GM18861 (cell line): ENCODE measurements at regions not wholly inside any gene's neighbourhood (a gene's known extent, or its start where the extent isn't known, plus 50 kb on each side); places are given as distances from the start of the nearest gene placed in this dataset.

Source experiments
- ATAC-seq: cut with Tn5 transposase; IDR thresholded peaks from one replicate; pipeline ENCODE4 v1.9.1; 2021; ENCODE audit not compliant: unreplicated experiment

DNA sequence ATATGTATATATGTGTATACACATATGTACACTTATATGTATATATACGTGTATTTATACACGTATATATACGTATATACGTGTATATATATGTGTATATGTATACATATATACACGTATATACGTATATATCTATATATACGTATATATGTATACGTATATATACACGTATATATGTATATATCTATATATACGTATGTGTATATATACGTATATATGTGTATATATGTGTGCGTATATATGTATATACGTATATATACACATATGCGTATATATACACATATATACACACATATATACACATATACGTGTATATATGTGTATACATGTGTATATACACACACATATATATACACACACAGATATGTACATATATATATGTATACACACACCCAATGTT, 348.0 kb upstream of the LCORL start:
- ATAC-seq, result no peak

DNA sequence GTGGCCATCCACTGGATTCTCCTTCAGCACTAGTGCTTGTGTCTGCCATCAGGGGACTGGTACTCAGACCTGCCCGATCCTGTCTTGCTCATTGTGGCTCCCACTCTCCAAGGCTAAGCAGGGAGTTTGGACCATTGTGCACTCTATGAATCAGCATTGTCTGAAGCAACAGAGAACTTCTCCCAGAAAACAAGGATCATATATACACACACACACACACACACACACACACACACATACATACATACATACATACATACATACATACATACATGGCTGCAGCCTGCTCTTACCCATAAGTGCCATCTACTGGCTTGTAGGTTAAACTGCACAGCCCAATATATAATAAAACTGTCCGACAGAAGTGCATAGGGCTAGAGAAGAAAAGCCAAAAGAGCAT, 345.3 kb upstream of the LCORL start:
- peak; percentile 86 for ATAC-seq

DNA sequence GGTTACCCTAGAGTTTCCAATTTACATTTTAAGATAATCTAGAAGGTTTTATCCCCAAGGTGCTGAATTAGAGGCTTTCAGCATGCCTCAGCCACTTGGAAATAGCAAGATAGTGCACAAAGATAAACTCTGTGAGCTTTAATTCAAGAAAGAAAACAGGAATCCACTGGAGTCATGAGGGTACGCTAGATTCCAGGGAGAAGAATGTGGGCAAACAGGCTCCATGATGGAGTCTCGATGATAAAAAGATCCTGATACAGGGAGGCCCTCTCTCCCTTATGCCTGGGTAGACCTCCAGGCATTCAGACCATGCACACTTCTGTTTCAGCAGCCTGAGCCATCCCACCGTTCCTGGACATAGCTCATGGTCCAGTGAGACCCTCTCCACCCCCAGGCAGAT, 344.6 kb upstream of the LCORL start:
- no peak for ATAC-seq

DNA sequence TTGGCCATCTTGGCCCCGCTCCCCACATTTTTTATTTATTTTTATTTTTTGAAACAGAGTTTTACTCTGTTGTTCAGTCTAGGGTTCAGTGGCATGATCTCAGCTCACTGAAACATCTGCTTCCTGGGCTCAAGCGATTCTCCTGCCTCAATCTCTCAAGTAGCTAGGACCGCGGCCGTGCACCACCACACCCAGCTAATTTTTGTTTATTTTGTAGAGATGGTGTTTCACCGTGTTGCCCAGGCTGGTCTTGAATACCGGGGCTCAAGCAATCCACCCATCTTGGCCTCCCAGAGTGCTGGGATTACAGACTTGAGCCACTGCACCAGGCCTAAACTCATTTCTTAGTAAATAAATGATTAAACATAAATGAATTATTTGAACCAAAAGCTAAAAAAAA, 322.0 kb upstream of the LCORL start:
- no peak for ATAC-seq

DNA sequence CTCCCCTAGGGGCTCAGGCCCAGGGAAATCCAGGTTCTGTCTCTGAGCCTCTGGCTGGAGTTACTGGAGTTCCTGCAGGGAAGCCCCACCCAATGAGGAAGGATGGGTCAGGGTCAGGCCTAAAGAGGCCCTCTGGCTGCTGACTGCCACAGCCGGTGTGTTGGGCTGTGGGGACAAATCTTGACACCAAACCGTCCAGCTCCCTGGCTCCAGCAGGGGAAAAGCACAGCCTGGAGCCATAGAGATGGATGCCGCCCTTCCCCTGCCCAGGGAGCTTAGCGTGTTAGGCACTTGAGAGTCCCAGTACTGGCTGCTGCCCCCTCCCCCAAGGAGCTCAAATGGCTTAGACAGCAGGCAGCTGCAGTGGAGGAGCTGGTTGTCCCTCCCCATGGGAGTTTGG, 321.3 kb upstream of the LCORL start:
- no peak for ATAC-seq

DNA sequence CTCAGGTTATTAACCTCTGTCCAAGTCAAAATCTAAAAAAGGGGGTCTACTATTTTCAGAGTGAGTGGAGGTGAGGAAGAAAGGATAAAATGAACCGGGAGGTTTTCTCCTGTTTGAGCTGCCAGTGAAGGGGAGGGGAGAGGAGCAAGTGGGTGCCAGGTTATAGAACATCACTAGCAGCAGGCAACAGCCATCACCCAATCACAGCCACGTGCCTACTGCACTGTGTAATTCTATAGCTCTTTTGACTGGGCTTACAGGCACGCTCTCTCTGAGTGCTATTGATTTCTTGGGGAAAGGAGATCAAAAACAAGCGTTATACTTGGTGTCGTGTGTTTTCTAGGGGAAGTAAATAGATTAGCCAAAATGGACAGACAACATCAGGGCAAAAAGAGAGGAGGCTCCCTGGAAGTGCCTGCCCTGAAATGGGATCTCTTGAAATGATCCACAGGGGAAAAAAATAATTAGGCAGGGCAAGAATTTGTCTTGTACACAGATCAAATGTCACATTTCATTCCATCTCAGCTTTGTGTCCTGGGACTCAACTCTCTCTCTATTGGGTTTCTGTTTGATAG, 300.5 kb upstream of the LCORL start:
- ATAC-seq, result no peak

DNA sequence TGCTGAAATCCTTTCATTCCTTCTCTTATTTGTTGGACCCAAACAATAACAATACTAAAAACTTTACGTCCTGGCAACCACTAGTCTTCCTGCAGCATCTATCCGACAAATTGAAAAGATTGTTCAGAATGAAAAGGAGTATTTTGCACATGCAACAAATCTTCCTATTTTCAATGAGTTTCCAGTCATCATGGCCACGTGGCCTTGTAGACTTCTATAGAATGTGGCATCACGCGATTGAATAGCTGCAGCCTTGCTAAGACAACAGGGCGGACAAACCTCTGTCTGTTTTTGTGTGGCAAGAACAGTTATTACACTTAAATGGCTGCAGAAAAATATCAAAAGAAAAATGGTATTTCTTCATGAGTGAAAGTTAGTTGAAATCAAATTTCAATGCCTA, 297.9 kb upstream of the LCORL start:
- no peak for ATAC-seq

DNA sequence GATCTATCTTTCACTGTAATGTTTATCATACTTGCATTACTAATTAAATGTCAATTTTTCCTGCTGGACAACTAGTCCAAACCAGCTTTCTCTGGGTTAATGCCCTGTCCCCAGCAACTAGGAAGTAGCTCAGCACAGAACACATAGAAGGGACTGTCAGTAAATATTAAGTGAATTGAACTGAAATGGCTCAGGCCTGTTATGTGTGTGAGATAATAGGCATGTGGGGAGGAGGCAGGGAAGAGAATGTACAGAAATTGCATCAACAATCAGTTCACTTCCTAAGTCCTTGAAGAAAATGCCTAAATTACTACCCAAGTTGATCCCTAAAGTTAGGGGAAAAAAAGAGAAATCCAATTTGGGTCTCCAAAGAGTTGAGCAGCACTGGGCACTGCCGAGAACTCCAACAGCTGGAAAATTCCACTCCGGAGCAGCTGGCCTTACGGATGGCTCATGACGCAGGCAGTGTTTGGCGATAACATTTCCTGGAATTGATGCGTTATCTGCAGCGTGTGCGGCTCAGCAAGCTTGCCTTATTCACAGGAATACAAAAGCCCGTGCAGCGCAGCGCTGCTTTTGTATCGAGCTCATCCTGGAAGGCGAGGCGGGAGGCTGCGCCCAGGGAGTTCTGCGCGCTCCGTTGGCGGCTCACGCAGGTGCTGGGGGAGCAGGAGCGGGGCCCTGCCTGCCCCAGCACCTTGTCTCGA, 297.3 kb upstream of the LCORL start:
- ATAC-seq, result no peak

DNA sequence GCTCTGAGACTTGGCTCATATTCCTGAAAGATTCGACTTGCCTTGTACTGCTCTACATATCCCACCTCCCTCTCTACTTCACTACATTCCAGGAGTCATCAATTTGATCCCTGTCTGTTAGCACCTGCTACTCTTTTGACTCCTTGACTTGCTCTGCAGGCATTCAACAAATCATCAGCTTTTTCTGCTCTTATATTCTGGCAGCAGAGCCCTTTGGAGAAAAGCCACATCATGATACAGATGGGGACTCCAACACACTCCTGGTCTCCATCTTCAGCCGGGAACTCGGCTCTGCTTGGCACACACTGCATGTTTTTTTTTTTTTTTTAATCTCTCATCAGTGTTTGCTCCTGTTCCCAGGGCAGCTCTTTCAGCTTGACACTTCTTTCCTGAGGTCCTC, 293.2 kb upstream of the LCORL start:
- ATAC-seq, result no peak

DNA sequence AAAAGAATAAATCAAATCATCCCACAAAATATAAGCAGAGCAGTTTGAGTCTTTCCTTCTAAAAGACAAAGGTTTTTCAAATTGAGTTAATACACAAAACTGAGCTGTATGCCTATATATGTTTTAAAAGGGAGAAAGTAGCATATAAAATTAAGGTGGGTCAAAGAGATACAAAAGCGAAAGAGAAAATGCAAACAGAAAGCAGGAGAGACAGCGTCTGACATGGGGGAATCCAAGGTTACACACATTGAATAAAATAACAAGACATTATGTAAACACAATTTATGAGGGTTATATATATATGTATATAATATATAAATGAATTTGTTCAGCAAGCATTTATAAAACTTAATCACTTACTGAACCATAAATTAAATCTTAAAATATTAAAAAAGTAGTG, 276.1 kb upstream of the LCORL start:
- ATAC-seq, result no peak

DNA sequence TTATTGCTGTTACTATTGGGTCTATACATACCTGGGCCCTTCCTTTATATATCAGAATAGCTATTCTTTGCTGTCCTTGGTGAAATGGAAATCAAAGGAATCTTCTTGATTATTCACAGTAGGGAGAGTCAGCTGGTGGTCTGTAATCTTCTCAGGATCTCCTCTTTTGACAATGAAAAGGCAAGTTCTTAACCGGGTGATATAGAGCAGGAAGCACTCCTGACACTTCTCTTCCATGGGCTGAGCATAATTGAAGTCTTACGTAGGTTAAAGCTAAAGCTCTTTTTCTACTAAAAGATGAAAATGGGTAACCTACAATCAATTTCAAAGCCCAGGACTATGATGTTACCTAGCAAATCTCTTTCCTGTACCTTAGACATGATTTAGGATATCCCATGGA, 274.9 kb upstream of the LCORL start:
- no peak for ATAC-seq

DNA sequence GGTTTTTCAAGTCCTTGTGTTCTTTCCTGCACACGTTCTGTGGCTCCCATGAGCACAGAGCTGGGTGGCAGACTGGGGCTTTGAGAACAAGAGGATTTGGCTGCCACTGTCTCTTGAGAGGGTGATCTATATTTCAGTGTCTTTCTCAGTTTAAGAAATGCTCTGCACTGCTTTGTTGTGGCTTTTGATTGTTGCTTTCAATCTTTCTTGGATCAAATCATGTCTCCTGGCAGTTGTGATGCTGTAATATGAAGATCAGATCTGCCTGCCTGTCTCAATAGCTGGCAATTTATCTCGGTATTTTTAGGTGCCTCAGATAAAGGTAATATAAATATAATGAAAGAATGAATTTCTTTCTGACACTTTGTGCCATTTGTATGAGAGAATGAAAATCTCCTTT, 273.3 kb upstream of the LCORL start:
- ATAC-seq, result no peak

DNA sequence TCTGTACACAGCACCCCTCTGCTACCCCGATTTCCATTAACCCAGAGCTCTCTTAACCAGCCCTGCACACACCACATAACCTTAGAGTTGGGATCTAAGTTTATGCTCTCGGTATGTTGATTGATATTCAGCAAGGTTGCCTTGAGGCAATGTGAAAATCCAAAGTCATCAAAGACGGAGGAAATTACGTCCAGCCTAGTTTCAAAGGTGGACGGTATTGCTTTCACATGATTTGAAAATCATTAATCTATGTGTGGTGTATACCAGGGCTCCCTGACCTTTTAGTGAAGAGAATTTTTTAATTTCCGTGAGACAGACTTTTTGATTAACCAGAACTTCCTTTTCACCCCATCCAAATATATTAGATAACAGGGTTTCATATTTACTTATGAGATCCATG, 272.5 kb upstream of the LCORL start:
- ATAC-seq, result no peak

DNA sequence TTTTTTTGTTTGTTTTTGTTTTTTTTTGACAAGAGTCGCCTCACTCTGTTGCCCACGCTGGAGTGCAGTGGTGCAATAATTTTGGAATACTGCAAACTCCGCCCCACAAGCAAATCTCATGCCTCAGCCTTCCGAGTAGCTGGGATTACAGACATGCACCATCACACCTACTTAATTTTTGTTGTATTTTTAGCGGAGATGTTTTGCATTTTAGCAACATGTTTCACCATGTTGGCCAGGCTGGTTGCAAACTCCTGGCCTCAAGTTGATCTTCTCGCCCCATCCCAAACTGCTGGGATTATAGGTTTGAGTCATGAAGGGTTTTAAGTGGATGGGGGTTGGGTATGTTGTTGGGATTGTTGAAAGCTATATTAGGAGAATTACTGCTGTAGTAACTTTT, 270.9 kb upstream of the LCORL start:
- no peak for ATAC-seq

DNA sequence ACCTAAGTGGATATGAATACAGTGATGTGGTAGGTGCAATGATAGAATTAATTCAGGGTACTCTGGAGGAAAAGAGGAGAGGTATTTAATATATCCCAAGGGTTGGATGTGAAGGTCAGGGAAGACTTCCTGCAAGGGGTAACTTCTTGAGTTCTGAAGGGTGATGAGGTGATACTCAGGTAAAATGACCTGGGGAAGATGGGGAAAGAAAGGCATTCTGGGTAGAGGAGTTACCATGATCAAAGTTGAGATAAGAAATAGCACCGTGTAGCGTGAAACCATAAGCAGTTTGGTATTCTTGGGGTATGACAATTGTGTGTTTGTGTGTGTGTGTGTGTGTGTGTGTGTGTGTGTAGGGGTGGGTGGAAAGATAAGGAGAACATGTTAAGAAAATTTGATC, 270.4 kb upstream of the LCORL start:
- ATAC-seq, result no peak

DNA sequence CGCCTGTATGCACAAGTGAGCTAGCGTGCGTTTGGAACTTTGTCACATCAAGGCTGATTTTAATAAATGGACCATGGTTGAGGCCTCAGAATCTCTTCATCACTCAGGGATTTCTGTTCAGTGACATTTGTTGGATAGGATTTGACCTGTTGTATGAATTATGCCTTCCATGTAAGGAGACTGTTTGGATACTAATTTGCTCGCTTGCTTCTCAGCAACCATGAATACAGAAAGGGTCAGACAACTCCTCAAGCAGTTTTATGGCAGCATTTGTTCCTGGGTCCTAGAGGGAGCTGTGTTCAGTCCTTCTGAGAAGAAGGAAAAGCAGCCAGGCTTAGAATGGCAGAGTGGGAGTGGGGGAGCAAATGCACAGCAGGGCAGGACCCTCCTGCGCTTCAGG, 269.7 kb upstream of the LCORL start:
- ATAC-seq, result no peak

DNA sequence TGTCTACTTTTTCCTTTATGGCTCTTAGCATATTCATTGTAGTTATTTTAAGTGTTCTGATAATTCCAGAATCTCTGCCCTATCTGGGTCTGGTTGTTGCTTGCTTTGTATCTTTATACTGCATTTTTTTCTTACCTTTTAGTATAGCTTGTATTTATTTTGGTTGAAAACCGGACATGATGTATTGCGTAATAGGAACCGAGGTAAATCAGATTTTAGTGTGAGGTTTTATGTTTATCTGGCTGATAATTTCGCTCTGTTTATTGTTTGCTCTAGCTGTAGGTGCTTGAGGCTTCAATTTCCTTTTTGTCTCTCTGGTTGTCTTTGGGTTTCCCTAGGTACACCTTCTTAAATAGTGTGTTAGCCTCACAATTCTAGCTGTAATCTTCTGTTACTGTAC, 263.8 kb upstream of the LCORL start:
- ATAC-seq, result no peak

DNA sequence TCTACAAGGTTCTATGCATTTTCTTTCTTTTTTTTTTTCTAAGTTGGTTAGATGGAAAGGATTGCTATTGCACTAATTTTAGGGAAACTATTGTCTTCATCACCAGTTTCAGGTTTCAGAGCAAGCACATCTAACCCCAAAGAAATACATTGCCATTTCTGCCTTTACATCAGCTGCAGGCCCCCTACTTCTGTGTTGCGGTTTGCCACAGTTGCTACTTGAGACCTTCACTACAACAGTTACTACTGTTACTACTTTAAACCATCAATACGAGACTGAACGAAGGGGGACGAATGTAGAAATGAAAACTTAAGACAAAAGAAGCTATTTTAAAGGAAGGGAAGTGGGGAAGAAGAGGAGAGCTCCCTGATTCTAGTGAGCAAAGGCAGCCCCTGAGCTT, 256.7 kb upstream of the LCORL start:
- no peak for ATAC-seq

DNA sequence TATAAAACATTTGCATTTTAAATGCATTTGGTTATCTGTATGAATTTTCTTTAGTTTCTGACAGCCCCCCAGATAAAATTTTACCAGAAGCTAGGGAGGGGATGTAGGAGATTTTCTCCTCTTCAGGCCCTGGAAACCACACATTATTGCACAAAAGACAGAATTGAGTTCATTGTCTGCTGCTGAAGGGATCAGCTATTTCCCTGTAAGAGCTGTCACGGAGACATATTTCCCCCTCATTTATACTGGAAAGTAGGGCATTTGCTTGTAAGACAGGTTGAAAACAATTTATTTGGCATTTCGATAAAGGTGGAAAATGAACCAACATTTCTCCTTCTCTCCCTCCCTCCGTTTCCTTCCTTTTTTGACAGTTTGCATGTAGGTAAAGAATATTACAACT, 241.3 kb upstream of the LCORL start:
- ATAC-seq, result no peak

DNA sequence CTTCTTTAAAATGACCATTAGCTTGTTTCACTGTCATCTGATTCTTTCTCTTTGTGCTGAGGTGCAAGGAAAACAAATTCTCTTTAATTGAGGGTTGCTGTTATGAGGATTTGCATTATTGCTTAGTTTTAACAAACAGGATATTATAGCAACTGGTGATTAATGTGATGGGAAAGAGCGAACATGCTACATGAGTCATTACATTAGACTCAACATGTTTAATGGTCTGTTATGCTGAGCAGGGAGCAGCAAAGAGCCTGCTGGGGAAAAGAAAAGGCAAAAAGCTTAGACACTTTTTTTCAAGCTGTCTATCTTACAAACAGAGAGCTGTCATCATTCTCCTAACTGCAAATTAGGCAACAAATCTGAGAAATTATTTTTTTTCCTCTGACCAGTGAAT, 230.5 kb upstream of the LCORL start:
- ATAC-seq, result no peak

DNA sequence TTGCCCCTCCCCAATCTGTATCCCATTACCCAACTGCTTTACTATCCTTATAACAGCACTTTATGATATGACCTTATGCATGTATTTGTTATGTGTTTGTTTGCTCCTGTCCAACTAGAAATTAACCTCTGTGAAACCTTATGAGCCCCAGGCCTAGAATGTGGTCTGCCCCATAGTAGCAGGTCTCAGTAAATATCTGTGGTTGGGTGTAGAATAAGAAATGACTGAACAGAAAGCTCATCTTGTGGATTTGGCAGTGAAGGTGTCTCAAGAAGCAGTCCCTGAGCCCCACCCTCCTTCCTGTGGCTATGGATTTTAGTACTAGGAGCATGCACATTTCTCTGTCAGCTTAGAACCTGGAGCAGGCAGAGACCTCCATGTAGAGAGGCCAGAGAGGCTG, 229.0 kb upstream of the LCORL start:
- no peak for ATAC-seq

DNA sequence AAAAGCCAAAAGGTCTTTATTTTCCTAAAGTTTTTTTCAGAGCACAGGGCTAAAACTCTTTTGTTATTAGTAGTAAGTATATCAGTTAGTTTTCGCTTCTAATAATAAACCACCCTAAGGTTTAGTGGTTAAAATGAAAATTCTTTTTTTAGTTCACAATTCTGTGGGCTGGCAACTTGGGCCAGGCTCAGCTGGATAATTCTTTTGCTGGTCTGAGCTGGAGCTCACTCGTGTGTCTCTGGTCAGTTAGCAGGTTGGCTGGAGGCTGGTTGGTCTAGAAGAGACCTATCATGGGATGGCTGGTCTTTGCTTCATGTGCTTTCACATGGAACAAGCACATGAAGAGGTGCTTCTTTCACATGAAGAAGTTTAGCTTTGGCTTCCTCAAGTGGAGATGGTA, 227.1 kb upstream of the LCORL start:
- no peak for ATAC-seq

DNA sequence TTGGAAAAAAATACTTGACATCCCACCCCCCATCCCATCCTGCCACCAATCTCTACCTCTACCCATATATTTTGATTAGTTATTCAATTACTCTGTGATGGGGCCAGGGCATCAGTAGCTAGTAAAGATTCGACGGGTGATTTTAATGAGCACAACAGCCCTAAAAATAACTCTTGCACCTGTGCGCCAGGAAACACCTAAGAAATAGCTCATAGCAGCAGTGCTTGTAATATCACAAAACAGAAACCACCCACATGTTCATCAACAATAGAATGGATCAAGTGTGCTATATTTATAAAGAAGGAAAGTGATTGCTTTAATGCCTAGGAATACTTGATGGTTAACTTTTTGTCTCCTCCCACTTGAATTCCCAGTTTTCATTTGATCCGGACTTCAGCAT, 225.6 kb upstream of the LCORL start:
- ATAC-seq, result no peak
